HG03521 (cell line): ENCODE measurements at regions not wholly inside any gene's neighbourhood (a gene's known extent, or its start where the extent isn't known, plus 50 kb on each side); places are given as distances from the start of the nearest gene placed in this dataset.

Source experiments
- ATAC-seq: cut with Tn5 transposase; IDR thresholded peaks from one replicate; pipeline ENCODE4 v1.9.1; 2021; ENCODE audit warnings: mild to moderate bottlenecking, moderate library complexity; ENCODE audit not compliant: unreplicated experiment

DNA sequence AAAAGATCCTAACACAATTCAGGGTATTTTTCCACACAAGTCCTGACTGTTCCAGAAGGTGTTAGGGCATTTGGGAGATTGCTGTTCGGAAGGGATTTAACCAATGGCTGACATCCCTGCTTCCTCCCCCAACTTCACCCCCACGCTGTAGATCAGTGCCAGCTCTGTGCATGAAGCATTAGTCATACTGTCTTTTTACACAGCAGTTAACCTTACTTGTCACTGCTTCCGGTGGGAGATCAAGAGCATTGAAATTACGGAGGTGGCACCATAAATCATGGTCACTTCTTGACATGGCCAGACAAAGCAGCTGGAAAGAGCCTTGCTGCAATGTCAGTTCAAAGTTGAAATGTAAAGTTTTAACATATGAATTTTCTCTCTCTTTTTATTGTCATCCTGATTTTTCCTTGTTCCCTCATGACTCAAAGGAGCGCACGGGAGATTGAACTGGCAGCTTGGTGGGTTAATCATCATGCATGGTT lies 70.2 kb downstream of the HRH4 start:
- ATAC-seq, result no peak

DNA sequence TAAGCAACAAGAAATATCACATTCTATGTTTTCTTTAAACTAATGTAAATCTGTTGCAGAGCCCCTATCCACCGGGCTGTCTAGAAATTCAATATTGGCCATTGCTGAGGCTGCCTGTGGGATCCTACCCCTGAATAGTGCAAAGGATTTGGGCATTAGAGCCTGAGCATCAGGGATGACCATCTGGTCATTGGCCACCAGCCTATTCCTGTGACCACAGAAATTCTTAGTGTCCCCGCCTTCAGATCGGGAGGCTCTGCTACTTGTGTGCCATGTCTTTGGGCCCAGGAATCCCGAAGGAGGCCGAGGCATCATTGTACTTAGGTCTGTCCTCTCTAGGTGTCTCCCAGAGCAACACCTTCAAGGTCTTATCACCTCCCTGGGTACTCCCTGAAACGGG lies 73.8 kb downstream of the HRH4 start:
- no peak for ATAC-seq

DNA sequence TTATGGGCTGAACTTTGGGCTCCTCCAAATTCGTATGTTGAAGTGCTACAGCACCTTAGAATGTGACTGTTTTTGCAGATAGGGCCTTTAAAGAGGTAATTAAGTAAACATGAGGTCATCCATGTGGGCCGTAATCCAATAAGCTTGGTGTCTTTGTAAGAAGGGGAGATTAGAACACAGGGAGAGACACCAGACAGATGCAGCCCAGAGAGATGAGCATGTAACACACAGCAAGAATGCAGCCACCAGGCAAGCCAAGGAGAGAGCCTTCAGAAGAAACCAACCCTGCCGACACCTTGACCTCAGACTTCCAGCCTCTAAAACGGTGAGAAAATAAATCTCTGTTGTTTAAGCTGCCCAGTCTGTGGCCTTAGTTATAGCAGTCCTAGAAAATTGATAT lies 74.3 kb downstream of the HRH4 start:
- ATAC-seq, result no peak

DNA sequence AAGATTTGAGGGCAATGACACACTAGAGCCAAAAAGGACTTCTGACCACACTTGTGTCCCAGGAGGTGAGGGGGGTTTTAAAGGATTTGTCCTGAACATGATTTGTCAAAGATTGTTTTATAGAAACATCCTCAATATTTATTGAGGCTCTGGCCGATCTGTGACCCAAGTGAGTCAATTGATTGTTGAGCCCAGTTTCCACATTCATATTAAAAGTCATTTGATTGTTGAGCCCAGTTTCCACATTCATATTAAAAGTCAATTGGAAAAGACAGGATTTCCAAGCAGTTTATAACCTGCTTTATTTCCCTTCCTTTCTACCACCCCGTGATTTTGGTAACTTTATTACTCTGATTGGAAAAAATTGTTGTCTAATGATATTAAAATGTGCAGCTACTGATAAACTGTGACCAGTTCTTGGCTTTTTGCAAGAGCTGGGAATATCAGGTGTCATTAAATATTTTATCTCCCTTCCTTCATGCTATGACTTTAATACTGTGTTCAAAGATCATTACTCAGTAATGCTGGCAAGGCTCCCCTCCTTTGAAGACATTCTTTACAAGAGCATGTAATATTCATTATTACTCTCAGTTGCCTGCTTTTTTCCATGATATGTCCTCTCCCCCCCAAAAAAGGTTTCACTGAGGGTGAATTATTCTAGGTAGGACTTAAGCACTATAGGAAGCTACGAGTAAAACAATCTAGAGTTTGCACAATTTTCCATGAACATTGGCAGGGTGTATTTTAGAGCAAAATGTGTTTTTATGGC lies 75.3 kb downstream of the HRH4 start:
- no peak for ATAC-seq

DNA sequence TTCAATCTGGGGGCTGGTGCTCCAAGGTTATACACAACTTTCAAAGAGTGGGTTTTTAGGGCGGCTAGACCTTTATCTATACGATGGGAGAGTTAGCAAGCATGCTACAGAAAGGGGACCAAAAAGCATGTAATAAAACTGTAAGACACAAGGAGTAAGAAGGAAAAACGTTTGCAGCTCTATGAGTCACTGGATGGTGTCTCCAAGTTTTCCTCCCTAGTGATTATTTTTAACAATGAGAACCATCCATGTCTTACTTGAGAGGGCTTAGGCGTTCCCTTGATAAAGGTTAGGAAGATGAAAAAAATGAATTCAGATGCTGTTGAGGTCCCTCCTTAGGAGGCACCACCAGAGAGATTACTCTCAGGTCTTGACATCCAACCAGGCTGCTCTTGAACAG lies 75.9 kb downstream of the HRH4 start:
- ATAC-seq, result no peak

DNA sequence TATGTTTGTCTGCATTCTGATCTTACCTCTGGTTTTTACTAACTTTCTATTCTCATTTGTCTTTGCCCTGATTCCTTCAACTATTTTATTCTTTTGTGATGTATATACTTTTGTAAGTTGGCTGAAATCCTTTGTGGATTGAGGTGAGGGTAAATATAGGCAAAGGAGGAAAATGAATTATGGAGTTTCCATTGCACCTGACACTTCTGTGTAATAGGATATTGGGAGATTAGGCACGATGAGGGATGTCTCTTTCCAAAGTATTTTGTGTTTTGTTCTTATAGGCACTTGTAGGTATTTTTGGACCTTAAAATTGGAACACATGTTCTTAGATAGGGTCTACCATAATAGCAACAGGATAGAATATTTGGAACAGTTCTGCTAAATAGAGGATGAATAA lies 76.4 kb downstream of the HRH4 start:
- no peak for ATAC-seq

DNA sequence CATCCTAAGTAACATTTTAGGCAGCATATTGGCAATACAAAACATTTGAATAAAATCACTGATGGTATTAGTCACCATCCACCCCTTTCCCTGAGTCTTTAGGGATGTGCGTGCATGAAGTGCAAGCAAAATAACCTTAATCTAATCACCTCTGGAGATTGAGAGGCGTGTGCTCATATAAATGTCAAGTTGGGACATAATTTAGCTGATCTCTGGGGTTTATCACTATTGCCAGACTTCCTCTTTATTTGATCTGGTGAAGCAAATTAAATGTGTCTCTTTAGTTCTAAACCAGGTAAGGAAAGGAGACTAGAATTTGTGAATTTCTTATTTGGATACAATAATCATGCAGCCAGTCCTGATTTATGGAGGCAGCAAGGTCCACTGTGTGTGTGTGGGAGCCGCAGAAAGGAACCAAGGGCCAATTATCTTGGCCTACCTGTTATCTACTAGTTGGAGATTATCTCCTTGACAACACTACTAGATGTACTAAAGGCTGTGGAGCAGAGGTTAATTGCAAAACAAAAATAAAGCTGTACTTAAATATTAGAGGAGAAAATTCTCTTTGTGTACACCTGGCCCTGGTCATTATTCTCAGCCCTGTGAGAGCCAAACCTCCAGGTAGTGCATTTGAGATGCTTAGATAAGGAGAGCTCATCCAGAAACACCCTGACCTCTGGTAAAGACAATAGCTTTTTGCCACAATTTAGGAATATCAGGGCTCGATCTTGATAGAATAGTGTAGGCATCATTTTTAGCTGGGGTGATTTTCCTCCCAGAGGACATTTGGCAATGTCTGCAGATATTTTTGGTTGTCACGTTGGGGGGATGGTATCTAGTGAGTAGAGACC lies 78.2 kb downstream of the HRH4 start:
- no peak for ATAC-seq

DNA sequence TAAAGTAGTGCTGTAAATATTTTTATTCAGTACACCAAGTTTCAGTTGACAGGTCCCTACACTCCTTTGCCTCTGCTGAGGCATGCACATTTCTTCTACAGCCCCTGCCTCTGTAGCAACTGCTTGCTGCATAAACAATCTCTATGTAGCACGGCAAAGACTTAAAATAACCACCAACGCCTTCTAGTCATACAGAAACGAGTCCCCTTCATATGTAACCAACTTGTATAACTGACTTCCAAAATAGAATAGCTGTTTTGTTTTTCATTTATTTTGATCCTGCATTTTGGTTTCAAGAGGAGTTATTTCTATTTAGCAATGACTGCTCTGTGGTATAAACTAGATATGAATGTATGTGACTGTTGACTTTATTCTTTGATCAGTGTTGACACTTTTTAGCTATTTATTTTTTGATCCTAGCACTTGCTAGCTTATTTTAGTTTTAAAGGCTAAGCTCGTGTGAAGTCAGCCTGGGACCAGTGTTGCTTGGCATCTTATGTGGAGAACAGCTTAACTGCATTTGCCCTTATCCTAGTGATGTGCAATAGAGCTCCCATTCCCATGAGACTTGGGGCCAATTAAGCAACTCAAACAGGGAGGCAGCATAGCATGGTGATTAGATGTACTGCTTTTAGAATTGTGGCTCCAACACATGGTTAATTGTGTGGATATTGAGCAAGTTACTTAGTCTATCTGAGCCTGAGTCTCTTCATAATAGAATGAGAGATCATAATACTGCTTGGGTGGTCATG lies 79.6 kb downstream of the HRH4 start:
- ATAC-seq, result no peak

DNA sequence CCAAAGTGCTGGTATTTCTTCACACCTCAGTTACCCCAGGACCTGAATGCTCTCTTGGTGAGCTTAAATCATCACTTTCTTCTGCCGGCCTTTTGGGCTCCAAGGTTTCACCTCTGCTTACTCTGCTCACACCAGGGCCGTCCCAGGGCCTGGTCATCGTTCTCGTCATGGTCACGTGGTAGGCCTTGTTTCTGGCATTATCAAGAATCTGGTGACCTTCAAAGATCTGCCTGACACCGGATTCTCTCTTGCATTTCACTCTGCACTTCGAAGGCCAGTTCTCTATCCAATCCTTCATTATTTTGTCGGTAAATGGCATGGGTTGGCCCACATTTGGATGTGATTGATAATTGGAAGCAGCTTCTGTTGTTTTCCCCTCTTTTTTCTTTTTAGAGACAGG lies 80.5 kb downstream of the HRH4 start:
- no peak for ATAC-seq

DNA sequence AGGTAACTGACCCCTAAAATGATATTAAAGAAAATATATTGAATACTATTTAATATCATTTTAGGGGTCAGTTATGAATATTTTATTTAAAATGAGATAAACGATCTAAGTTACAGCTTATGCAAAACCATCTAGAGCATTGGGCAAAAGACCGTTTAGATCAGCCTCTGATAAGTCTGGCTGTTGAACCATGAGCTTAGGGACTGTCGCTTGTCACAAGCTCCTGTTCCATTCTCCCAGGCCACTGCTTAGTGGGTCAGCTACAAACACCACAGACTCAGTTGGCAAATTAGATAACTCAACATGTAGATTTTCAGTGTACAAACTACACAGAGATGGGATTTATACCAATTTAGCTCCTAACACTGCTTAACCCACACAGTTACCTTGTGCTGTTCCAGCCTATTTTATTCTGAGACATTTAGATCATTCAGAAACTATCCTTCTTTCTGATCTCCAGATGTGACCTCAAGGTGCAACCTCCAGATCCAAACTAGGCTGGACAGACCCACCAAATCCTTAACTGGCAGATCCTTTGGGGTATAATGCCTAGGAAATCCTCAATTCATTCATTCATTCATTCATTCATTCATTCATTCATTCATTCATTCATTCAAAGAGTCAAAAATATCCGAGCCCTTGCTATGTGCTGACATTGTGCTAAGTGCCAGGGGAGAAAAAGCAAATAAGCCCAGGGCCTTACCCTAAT lies 82.8 kb downstream of the HRH4 start:
- ATAC-seq, result no peak

DNA sequence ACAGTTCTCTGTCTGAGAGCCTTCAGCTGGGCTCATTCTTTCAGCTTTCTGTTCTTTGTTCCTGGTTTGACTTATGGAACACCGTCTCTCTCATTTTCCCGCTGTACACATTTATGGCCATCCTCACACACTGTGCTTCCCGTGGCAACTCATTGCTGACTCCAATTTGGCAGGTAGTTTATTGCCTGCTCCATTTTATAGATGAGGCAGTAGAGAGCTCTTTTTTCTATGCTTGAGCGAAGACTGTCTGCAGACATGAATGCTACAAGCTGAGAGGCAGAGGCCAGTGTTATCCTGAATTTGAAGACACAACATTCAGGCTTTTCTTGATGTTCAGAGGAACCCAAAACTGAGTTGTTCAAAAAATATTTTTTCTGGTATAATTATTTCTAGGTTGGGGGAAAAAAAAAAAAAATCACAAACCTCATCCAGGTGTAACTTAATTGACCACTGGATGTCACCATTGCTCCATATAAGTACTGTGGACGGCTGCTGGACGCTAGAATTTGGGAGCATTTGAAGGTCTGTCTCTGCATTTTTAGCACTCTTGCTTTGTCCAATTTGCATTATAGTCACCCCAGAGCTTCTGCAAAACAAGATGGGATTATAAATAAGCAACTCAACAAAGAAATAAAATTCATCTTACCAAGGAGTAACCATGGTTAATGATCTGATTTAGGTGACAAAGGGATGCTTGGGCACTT lies 83.5 kb downstream of the HRH4 start:
- no peak for ATAC-seq

DNA sequence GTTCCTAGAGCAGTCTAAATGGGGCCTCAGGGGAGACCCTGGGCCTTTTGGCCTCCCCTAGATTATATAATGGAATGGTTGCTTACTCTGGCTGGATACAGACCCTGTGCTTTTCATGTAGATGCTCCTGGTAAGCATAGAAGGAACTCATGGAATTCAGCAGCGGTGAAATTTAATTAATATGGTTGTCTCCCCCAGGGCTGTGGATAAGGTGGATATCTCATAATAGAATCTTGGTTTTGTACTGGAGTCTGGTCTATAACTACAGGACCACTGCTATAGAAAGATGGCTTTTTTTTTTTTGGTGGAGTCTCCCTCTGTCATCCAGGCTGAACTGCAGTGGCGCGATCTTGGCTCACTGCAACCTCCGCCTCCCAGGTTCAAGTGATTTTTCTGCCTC lies 84.5 kb downstream of the HRH4 start:
- ATAC-seq, result no peak

DNA sequence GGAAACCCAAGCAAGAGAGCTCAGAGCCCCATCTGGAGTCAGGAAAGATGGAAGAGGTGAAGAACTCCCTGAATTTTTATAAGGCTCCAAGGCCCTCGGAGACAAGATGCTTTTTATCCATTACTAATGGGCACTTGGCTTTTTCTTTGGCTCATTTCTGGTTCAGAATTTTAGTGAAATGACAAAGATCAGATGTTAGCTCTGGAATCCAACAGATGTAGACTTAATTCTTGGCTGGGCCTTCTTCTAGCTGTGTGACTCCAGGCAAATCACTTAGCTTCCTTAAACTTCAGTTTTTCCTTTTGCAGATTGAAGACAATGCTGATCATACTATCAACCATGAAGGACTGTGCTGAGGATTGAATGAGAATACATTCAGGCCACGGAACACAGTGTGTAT lies 85.2 kb downstream of the HRH4 start:
- ATAC-seq, result no peak

DNA sequence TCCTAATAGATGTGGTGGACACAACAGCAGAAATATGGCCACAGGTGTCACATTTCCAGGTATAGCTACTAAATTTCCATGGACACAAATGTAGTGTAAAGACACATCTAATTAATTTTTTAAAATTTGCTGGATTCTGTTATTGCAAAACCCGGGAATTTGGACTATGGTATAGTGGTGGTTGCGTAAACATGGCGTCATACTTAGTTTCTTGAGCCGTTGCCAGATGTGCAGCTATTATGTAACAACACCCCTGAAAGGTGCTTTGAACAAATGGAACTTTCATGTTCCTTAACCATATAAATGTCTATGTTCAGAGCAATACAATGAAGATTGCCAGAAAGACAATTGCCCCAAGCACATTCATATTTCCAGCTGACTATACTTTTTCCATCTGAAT lies 85.9 kb downstream of the HRH4 start:
- no peak for ATAC-seq

DNA sequence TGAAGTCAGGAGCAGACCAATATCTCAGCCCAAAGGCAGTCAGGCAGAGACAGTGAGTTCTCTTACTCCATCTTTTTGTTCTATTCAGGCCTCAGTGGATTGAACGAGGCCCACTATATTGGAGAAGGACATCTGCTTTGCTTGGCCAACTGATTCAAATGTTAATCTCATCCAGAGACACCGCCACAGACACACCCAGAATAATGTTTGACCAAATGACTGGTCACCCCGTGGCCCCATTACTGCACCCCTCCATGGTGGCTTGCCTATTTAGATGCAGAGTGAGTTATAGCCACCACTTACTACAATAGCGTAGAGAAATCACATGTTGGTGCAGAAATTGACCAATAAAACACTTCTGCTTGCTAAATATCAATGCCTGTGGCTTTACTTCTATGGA lies 88.1 kb downstream of the HRH4 start:
- ATAC-seq, result no peak

DNA sequence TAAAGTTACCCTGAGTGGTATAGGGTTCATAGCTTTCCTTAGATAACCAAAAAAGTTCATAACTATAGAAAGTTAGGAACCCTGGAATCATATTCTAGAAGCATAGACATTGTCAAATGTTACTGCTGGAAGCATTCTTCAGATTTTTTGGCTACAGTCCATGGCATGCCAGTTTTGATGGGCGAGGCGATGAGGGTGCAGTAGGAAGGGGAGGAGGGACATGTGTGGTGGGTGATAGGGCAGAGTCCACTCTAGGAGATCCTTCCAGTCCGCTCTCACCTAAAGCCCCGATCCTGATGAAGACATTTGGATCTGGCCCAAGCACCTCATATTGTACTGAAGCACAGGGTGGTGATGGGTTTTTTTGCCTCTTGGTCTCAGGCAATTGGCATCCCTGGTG lies 91.8 kb downstream of the HRH4 start:
- ATAC-seq, result no peak

DNA sequence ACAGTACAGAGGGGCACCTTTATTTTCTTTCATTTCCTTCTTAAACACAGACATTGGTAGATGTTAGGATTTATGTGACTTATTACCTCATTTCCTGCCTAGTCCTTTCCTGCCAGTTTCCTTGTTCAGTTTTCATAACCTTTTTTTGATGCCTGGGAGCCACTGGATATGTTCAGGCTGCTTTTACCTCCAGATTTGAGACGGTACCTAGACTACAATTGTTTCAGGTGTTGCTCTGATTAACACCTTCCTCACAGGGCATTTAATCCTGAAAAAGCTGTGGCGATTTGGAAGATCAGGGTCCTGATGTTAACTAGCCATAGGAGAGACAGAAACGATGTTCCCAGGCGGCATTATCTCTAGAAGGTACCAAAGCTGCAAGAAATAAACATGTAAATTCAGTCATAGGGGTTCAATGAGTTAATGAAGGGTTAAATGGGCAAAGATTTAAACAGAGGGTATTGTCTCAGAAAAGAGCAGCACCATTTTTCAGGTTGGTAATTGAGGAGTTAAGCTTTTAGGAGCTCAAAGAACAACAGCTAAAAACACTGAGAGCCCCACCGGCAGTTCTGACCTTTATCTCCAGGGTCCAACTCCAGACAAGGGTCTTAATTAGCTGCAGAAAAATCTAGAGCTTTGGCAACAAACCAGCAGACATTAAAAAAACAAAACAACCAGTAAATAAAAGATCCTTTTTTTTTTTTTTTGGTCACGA lies 93.3 kb downstream of the HRH4 start:
- ATAC-seq, result no peak

DNA sequence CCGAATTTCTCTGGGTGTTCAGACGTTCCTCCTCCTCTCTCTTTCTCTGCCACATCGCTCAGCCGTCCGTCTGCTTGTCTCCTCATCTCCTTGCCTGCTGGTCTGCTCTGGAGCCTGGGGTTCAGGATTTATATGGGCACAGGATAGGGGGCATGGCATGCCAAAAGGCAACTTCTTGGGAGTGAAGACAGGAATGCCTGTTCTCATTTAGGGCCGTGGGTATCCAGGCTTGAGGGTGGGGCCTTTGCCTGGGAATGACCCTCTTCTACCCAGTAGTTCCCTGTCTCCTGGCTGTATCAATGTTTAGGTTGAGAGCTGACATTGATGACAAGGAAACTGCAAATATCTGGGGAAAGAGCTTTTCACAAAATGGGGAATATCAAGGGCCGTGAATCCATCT lies 98.0 kb downstream of the HRH4 start:
- no peak for ATAC-seq

DNA sequence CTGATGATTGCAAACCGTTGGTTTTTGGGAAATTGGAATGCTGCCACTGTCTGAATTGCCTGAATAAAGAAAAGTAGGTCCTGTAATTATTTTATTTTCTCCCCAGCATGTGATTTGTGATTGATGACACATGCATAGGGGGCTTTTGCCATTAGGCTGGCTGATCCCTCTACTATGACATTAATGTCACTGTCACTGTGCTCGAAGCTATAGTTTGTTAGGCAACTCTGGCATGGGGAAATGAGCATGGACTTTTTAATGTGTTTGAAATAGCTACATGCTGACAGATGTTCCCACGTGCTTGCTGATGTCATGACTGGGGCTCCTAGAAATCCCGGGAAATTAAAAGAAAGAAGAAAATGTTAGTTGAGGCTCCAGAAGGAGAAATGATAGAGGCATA lies 99.1 kb downstream of the HRH4 start:
- ATAC-seq, result no peak

DNA sequence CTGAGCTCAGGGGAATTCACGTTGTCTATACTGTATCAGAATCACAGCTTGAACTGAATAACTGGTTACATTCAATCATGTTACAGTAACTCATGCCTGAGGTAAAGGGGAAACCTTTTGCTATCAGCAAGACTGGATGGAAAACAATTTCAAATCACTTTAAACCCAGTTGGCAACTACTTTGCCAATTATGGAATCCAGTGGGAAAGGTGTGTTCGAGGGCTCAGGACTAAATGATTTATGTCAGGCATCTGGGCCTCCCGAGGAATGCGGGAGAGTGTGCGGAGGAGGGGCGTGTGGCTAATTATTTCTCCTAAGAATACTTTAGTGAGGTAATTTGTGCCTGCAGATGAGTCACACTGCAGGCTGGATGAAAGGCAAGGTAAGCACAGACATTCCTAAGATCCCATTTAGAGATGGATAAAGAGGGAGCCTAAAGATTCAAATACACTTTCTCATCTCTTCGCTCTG lies 100.1 kb downstream of the HRH4 start:
- no peak for ATAC-seq
